LNCaP clone FGC (cell line): ENCODE measurements at regions not wholly inside any gene's neighbourhood (a gene's known extent, or its start where the extent isn't known, plus 50 kb on each side); places are given as distances from the start of the nearest gene placed in this dataset.
"Not testable (repeated sequence)": the region's sequence is repeated elsewhere in the genome, so short reads cannot be mapped to it uniquely, and the experiment has no call there.

Experiments
- DNase-seq: peaks from one replicate; pipeline ENCODE4 v3.0.0-alpha.2; 2011; ENCODE audit warnings: low read depth
- H3K4me3 ChIP-seq: 2 replicates; pipeline ENCODE4 v1.5.1; 2011; ENCODE audit warnings: mild to moderate bottlenecking, low read depth, low read length, control low read depth
- TF ChIP-seq, protein P1 (sequence below): IDR thresholded peaks from 2 replicates; pipeline ENCODE4 v1.5.1; 2012; ENCODE audit warnings: mild to moderate bottlenecking; ENCODE audit not compliant: control insufficient read depth, insufficient read depth; ENCODE audit errors: extremely low read depth

DNA sequence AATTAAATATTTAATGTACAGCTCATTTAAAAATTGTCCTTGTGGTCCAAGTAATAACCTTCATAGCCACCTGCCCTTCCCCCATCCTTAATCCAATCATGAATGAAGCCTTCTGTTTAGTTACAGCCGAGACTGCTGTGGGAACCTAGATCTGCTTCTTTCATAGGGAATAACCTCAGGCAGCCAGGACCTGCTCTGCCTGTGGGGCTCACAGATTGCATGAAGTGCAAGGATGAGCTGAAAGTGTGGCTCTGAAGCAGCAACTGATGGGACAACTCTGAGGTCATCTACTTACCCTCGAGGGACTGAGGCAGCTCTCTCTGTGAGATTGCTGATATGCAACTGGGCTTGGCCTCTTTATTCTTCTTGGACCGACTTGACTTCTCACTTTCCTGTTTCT is 169.8 kb downstream of the POTEB3 start:
- no peak overlapping the region for H3K4me3 ChIP-seq
- TF ChIP-seq, protein P1, sequence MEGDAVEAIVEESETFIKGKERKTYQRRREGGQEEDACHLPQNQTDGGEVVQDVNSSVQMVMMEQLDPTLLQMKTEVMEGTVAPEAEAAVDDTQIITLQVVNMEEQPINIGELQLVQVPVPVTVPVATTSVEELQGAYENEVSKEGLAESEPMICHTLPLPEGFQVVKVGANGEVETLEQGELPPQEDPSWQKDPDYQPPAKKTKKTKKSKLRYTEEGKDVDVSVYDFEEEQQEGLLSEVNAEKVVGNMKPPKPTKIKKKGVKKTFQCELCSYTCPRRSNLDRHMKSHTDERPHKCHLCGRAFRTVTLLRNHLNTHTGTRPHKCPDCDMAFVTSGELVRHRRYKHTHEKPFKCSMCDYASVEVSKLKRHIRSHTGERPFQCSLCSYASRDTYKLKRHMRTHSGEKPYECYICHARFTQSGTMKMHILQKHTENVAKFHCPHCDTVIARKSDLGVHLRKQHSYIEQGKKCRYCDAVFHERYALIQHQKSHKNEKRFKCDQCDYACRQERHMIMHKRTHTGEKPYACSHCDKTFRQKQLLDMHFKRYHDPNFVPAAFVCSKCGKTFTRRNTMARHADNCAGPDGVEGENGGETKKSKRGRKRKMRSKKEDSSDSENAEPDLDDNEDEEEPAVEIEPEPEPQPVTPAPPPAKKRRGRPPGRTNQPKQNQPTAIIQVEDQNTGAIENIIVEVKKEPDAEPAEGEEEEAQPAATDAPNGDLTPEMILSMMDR, result no peak
- DNase-seq, result no peak

DNA sequence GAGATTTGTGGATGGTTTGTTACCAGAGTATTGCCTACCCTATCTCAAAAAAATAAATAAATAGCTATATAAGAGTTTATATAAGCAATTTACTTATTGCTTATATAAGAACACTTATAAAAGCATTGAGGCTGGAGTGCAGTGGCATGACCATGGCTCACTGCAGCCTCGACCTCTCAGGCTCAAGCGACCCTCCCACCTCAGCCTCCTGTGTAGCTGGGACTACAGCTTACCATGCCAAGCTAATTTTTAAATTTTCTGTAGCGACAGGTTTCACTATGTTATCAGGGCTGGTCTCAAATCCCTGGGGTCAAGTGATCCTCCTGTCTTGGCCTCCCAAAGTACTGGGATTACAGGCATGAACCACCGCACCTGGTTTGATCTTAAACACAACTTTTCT is 170.6 kb downstream of the POTEB3 start:
- not testable (repeated sequence) for H3K4me3 ChIP-seq

DNA sequence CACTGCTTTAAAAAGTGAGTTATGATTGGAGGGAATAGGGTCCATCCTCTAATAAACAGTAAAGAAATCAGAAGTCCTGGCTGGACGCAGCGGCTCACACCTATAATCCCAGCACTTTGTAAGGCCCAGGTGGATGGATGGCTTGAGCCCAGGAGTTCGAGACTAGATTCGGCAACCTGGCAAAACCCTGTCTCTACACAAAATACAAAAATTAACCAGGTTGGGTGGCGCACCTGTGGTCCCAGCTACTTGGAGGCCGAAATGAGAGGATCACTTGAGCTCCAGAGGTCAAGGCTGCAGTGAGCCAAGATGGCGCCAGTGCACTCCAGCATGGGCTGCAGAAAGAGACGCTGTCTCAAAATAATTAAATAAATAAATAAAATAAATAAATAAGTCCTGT is 171.2 kb downstream of the POTEB3 start:
- TF ChIP-seq, protein P1, result no peak
- no peak overlapping the region for H3K4me3 ChIP-seq

More for the DNA sequence above, 170.6 kb downstream of the POTEB3 start:
- not testable (repeated sequence) for DNase-seq

DNA sequence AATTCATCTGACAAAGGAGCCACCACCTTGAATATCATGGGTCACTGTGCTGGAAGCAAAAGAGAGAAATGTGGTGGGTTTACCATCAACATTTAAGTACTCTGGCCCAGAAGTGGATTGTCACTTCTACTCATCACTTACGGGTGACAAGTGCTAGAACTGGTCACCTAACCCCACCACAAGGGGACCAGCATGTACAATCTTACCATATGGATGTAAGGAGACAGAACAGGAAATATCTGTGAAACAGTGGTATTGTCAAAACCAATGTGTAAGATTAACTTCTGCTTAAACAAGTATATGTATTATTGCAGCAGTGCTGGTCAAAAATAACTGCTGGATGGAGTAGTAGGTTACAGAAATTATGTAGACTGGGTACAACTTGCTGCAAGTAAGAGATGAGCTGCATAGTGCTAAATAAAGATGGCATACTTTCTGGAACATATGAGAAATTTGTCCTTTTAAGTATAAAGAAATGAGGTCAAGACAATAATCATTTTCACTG is 171.8 kb downstream of the POTEB3 start:
- no peak for DNase-seq

More for the DNA sequence above, 171.2 kb downstream of the POTEB3 start:
- no peak for DNase-seq

DNA sequence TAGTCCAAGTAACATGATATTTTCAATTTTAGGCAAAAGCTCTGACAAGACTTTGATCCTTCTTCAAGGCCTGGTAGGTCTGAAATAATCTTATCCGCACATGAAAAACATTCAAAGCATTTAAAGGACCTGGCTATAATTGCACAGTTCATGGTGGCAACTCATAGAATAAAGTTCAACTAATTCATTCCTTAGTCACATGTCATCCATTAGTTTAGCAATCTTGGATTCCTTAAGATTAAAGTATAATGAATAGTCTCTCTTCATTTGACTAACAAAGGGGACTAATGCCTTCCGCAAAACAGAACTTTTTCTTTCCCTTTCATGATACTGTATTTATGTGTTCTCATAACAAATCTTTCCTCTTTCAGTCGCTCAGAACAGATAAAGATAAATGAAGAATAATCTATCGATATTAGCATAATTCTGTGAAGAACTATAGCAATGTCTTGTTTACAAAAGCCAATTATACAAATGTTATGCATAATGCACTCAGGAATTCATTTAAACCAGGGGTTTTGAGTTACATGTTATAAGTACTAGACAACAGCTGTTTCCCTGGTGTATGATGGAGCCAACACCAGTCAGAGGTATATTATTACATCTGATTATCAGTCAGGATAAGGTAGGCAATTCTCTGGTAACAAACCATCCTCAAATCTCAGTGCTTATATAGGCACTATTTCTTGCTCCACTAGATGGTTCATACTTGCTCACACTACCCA is 172.5 kb downstream of the POTEB3 start:
- TF ChIP-seq, protein P1, result no peak
- H3K4me3 ChIP-seq, result no peak overlapping the region
- DNase-seq, result no peak

More for the DNA sequence above, 171.8 kb downstream of the POTEB3 start:
- TF ChIP-seq, protein P1, result no peak
- H3K4me3 ChIP-seq, result no peak overlapping the region

DNA sequence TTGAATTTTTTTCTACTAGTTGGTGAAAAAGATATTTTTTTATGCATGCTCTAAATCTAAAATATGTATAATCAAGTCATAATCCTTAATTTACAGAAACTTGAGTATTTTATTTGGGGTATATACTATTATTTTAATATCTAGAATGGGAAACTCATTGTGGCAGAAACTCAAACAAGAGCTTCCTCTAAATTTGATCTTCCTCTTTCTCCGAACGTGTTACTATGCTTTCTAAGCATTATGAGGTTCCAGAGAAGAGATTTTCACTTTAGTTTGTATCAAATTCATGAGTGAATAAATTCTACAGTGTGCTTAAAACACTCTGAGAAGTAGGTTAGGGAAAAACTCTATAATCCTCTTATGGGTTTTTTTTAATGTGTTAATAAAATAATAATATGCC is 173.1 kb downstream of the POTEB3 start:
- TF ChIP-seq, protein P1, result no peak
- no peak overlapping the region for H3K4me3 ChIP-seq
- no peak for DNase-seq

DNA sequence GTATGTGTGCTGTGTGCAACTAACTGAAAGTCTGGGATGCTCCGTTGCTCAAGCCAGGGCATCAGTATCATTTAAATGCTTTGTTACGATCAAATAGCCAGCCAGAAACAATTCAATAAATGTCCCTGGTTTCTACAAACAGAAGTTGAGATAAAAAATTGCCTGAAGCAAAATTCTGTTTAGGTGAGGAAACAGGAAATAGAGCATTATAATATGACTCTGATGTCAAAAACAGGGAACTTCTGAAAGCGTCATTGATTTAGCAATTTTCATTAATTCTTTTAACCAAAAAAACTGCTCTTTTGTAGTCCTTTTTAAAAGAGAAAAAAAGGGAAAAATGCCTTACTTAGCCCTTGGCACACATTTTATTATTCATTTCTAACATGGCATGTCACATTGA is 174.7 kb downstream of the POTEB3 start:
- not testable (repeated sequence) for H3K4me3 ChIP-seq, DNase-seq

DNA sequence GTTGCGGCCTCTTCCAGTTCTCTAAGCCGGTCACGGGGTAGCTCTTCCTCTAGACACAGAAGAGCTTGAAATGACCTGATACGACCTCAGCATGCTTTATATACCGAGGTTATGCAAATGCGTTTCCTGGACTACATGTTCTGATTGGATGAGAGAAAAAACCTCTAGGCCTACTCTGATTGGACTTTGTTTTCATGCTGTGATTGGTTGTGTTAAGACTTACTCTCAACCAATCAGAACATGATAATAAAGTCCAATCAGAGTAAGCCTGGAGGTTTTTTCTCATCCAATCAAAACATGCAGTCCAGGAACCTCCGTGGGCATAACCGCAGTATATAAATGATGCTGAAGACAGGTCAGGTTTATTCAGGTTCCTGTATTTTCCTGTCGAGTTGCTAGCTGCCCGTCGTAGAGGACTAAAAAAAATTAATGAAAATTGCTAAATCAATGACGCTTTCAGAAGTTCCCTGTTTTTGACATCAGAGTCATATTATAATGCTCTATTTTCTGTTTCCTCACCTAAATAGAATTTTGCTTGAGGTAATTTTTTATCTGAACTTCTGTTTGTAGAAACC is 177.4 kb downstream of the POTEB3 start:
- H3K4me3 ChIP-seq, result peak overlapping the region; percentile 47
- DNase-seq, result peak; percentile 56
- TF ChIP-seq, protein P1, result no peak
